Uterus (tissue), 3 donors: ENCODE measurements at regions not wholly inside any gene's neighbourhood (a gene's known extent, or its start where the extent isn't known, plus 50 kb on each side); places are given as distances from the start of the nearest gene placed in this dataset.

Source experiments
- DNase-seq, 2 donors: peaks; one replicate each; pipeline ENCODE4 v3.0.0-alpha.2; 2019 to 2020
- H3K27ac ChIP-seq, 2 donors: fragments of 200-600 bp; sonication (generic); 1 replicate in 1 of 2; 2 replicates in 1 of 2; pipeline ENCODE4 v1.5.1; 2016 to 2018
- H3K27me3 ChIP-seq, 2 donors: fragments of 200-600 bp; sonication (generic); one replicate each; pipeline ENCODE4 v1.5.1; 2018 to 2019; ENCODE audit warnings: control low read depth in 1 of 2
- H3K36me3 ChIP-seq, 2 donors: fragments of 200-600 bp; sonication (generic); one replicate each; pipeline ENCODE4 v1.5.1; 2019; ENCODE audit warnings: control low read depth in 1 of 2
- H3K4me1 ChIP-seq, 2 donors: fragments of 200-600 bp; sonication (generic); one replicate each; pipeline ENCODE4 v1.5.1; 2018 to 2019; ENCODE audit warnings: control low read depth in 1 of 2
- H3K4me3 ChIP-seq, 2 donors: fragments of 200-600 bp; sonication (generic); 1 replicate in 1 of 2; 2 replicates in 1 of 2; pipeline ENCODE4 v1.5.1; 2018 to 2019; ENCODE audit warnings: mild to moderate bottlenecking in 1 of 2
- H3K9me3 ChIP-seq, 2 donors: fragments of 200-600 bp; sonication (generic); one replicate each; pipeline ENCODE4 v1.5.1; 2019; ENCODE audit warnings: control low read depth in 1 of 2
- POLR2A ChIP-seq, 2 donors: fragments of 450-650 bp; IDR thresholded peaks; one replicate each; pipeline ENCODE4 v1.6.1; 2016; ENCODE audit warnings: antibody characterized with exemption in 2 of 2, mild to moderate bottlenecking in 1 of 2, moderate library complexity in 1 of 2
- intact Hi-C: fragments of 100-400 bp; cut with DNase I; formaldehyde crosslinking; loops from one replicate; pipeline ENCODE4 v1.15.1; 2023; ENCODE audit warnings: low total_unique reads
- TF ChIP-seq, protein P1 (sequence below), 4 experiments: fragments of 200-600 bp in 2 of 4; fragments of 450-650 bp in 2 of 4; sonication (generic) in 2 of 4; IDR thresholded peaks; one replicate each; pipeline ENCODE4 v1.5.1; 2016 to 2019; ENCODE audit warnings: antibody characterized with exemption in 4 of 4, mild to moderate bottlenecking in 2 of 4, moderate library complexity in 1 of 4
- donor health status: DM: yes; HTN: yes; CAD: no.

- intact Hi-C loops, result no loop called here
- Histone ChIP-seq H3K9me3 (peaks cover 0 to 4% of the 10 kb centered on the region in 2 donors), H3K4me1 (no peaks in the 10 kb centered on the region), H3K27me3 (no peaks in the 10 kb centered on the region), H3K4me3 (no peak overlapping the region), H3K27ac (no peak overlapping the region), H3K36me3 (no peaks in the 10 kb centered on the region)
- TF ChIP-seq POLR2A (IDR thresholded peaks at IDR 0.05), result no peak
- TF ChIP-seq, protein P1, sequence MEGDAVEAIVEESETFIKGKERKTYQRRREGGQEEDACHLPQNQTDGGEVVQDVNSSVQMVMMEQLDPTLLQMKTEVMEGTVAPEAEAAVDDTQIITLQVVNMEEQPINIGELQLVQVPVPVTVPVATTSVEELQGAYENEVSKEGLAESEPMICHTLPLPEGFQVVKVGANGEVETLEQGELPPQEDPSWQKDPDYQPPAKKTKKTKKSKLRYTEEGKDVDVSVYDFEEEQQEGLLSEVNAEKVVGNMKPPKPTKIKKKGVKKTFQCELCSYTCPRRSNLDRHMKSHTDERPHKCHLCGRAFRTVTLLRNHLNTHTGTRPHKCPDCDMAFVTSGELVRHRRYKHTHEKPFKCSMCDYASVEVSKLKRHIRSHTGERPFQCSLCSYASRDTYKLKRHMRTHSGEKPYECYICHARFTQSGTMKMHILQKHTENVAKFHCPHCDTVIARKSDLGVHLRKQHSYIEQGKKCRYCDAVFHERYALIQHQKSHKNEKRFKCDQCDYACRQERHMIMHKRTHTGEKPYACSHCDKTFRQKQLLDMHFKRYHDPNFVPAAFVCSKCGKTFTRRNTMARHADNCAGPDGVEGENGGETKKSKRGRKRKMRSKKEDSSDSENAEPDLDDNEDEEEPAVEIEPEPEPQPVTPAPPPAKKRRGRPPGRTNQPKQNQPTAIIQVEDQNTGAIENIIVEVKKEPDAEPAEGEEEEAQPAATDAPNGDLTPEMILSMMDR (IDR thresholded peaks at IDR 0.05), result no peak
- no peak for DNase-seq
Measured at GRCh38 chr13:80284290-80284689, 56.6 kb downstream of the SPRY2 start.

DNA sequence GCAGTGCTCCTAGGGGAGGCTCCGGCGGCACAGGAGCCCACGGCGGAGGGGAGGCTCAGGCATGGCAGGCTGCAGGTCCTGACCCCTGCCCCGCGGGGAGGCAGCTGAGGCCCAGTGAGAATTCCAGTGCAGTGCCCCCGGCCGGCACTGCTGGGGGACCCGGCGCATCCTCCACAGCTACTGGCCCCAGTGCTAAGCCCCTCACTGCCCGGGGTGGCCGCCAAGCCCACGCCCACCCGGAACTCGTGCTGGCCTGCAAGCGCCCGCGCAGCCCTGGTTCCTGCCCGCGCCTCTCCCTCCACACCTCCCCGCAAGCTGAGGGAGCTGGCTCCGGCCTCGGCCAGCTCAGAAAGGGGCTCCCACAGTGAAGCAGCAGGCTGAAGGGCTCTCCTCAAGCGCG, 62.2 kb downstream of the SPRY2 start:
- Histone ChIP-seq H3K27me3 (no peaks in the 10 kb centered on the region), H3K4me3 (no peak overlapping the region), H3K36me3 (no peaks in the 10 kb centered on the region), H3K4me1 (no peaks in the 10 kb centered on the region), H3K9me3 (no peaks in the 10 kb centered on the region), H3K27ac (no peak overlapping the region)
- TF ChIP-seq, protein P1 (IDR thresholded peaks at IDR 0.05), result no peak
- no peak for TF ChIP-seq POLR2A (IDR thresholded peaks at IDR 0.05)
- intact Hi-C loops, result no loop called here
- DNase-seq, result no peak

DNA sequence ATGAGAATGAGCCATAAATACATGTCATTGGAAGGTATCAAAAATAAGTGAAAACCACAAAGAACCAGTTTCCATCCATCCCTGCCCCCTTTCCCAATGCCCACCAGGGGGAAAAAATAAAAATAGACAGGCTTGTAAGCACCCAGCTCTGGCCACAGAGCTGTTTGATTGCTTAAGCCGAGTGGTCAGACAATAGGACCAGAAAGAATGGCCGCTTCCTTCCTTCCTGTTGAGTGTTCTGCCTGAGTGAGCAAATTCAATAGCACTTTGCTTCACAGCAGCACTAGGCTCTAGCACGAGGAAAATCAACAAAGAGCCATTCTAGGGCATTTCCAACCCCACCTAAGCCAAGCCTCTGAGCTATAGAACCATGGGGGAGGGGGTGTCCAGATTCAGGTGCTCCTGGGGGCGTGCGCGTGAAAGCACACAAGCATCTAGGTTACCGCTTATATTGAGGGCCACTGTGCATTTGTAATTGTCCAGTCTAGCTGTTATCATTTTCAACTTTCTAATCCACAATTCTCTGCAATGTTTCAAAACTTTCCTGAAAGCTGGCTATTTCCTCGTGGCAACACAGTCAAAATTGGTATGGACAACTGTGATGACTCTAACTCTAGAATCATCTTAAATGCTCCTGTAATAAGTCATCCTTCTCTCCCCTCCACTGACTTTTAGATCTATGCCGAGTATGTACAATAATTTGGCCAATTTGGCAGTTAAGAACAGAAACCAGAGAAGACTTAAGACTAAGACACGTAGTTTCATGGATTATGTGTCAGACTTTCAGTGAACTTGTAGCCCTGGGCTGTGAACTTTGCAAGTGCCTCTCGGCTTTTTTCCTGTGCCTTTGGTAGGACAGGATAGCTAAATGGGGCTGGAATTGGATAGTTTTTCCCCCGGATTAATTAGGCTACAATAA, 64.3 kb downstream of the SPRY2 start:
- H3K9me3 ChIP-seq, result no peaks in the 10 kb centered on the region
- H3K4me1 ChIP-seq, result no peaks in the 10 kb centered on the region
- H3K27ac ChIP-seq, result no peak overlapping the region
- no peak overlapping the region for H3K4me3 ChIP-seq
- intact Hi-C loops, result no loop called here
- no peaks in the 10 kb centered on the region for H3K27me3 ChIP-seq
- H3K36me3 ChIP-seq, result no peaks in the 10 kb centered on the region
- TF ChIP-seq, protein P1 (IDR thresholded peaks at IDR 0.05), result no peak
- no peak for TF ChIP-seq POLR2A (IDR thresholded peaks at IDR 0.05)
- DNase-seq, result no peak

- no peaks in the 10 kb centered on the region for H3K9me3 ChIP-seq
- H3K27ac ChIP-seq, result no peak overlapping the region
- H3K4me1 ChIP-seq, result no peaks in the 10 kb centered on the region
- no peaks in the 10 kb centered on the region for H3K36me3 ChIP-seq
- no peak overlapping the region for H3K4me3 ChIP-seq
- intact Hi-C loops, result no loop called here
- H3K27me3 ChIP-seq, result no peaks in the 10 kb centered on the region
- DNase-seq, result no peak
- no peak for TF ChIP-seq POLR2A (IDR thresholded peaks at IDR 0.05)
- TF ChIP-seq, protein P1 (IDR thresholded peaks at IDR 0.05), result no peak
Measured at GRCh38 chr13:80274643-80275042, 66.3 kb downstream of the SPRY2 start.

GRCh38 chr13:80273718-80274117, 67.2 kb downstream of the SPRY2 start:
- TF ChIP-seq, protein P1 (IDR thresholded peaks at IDR 0.05), result no peak
- TF ChIP-seq POLR2A (IDR thresholded peaks at IDR 0.05), result no peak
- Histone ChIP-seq H3K4me1 (no peaks in the 10 kb centered on the region), H3K36me3 (no peaks in the 10 kb centered on the region), H3K9me3 (no peaks in the 10 kb centered on the region), H3K27ac (no peak overlapping the region), H3K27me3 (no peaks in the 10 kb centered on the region), H3K4me3 (no peak overlapping the region)
- DNase-seq, result no peak
- intact Hi-C loops, result no loop called here
